B cell (primary cell): ENCODE measurements at regions not wholly inside any gene's neighbourhood (a gene's known extent, or its start where the extent isn't known, plus 50 kb on each side); places are given as distances from the start of the nearest gene placed in this dataset.

Source experiments
- EZH2 ChIP-seq: IDR thresholded peaks from 2 replicates; pipeline ENCODE4 v1.6.1; 2012; ENCODE audit warnings: borderline replicate concordance, low read depth, mild to moderate bottlenecking, moderate library complexity, low read length; ENCODE audit not compliant: insufficient read depth, poor library complexity, severe bottlenecking
- TF ChIP-seq, protein P1 (sequence below): fragments of 200-600 bp; IDR thresholded peaks from one replicate; pipeline ENCODE4 v1.8.0; 2022; ENCODE audit warnings: antibody characterized with exemption, mild to moderate bottlenecking

DNA sequence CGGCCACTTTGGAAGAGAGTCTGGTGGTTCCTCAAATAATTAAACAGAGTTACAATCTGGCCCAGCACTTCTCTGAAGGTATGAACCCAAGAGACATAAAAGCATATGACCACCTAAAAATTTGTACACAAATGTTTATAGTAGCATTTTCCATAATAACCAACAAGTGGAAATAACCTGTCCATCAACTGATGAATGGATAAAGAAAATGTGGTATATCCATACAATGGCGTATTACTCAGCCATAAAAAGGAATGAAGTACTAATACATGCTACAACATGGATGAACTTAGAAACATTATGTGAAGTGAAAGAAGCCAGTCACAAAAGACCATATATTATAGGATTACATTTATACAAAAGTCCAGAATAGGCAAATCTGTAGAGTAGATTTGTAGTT is 76.0 kb upstream of the RGPD5 start:
- TF ChIP-seq, protein P1, sequence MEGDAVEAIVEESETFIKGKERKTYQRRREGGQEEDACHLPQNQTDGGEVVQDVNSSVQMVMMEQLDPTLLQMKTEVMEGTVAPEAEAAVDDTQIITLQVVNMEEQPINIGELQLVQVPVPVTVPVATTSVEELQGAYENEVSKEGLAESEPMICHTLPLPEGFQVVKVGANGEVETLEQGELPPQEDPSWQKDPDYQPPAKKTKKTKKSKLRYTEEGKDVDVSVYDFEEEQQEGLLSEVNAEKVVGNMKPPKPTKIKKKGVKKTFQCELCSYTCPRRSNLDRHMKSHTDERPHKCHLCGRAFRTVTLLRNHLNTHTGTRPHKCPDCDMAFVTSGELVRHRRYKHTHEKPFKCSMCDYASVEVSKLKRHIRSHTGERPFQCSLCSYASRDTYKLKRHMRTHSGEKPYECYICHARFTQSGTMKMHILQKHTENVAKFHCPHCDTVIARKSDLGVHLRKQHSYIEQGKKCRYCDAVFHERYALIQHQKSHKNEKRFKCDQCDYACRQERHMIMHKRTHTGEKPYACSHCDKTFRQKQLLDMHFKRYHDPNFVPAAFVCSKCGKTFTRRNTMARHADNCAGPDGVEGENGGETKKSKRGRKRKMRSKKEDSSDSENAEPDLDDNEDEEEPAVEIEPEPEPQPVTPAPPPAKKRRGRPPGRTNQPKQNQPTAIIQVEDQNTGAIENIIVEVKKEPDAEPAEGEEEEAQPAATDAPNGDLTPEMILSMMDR = no peak
- no peak for TF ChIP-seq EZH2
